Upper lobe of left lung (tissue), 4 donors: ENCODE measurements at regions not wholly inside any gene's neighbourhood (a gene's known extent, or its start where the extent isn't known, plus 50 kb on each side); places are given as distances from the start of the nearest gene placed in this dataset.

Experiments
- CTCF ChIP-seq, 6 experiments: fragments of 450-650 bp in 4 of 6; fragments of 200-600 bp in 2 of 6; sonication (generic) in 2 of 6; IDR thresholded peaks; one replicate each; pipeline ENCODE4 v1.5.1; 2016 to 2019; ENCODE audit warnings: antibody characterized with exemption in 6 of 6
- EP300 ChIP-seq, 4 donors: sonication (generic); formaldehyde crosslinking; IDR thresholded peaks; one replicate each; pipeline ENCODE4 v1.5.1; 2017; ENCODE audit warnings: antibody characterized with exemption in 4 of 4, control low read depth in 2 of 4
- POLR2A ChIP-seq, 4 donors: fragments of 450-650 bp; IDR thresholded peaks; one replicate each; pipeline ENCODE4 v1.5.1; 2016 to 2017; ENCODE audit warnings: antibody characterized with exemption in 4 of 4, mild to moderate bottlenecking in 2 of 4
- POLR2AphosphoS5 ChIP-seq, 2 donors: sonication (generic); formaldehyde crosslinking; IDR thresholded peaks; one replicate each; pipeline ENCODE4 v1.5.1; 2017; ENCODE audit warnings: antibody characterized with exemption in 2 of 2

DNA sequence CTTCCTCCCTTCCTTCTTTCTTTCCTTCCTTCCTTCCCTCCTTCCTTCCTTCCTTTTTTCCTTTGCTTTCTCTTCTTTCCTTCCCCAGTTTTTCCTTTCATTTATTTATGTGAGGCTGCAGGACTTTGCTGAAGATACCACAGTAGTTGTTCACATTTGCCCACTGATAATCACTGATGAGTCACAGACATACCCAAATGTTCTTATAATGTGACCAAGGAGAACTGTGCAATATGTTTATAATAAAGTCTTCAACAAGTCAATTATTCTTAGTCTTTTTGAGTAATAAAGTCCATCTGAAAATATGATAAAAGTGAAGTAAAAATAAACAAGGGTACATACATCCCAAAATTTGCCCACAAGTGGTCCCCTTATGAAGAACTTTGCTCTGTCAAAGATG, 159.7 kb downstream of the GNAI1 start:
- TF ChIP-seq CTCF (IDR thresholded peaks at IDR 0.05) (no peak), POLR2AphosphoS5 (IDR thresholded peaks at IDR 0.05) (no peak), EP300 (IDR thresholded peaks at IDR 0.05) (no peak), POLR2A (IDR thresholded peaks at IDR 0.05) (no peak)
